Gastroesophageal sphincter (tissue), 4 donors: ENCODE measurements at regions not wholly inside any gene's neighbourhood (a gene's known extent, or its start where the extent isn't known, plus 50 kb on each side); places are given as distances from the start of the nearest gene placed in this dataset.

Source experiments
- ATAC-seq: fragments of 150-250 bp; one replicate; pipeline ENCODE4 v1.9.1; 2016; ENCODE audit warnings: mild to moderate bottlenecking, moderate library complexity
- H3K27ac ChIP-seq, 4 donors: fragments of 200-600 bp; sonication (generic) in 3 of 4; 1 replicate in 3 of 4; 2 replicates in 1 of 4; pipeline ENCODE4 v1.5.1; 2016 to 2019
- H3K27me3 ChIP-seq: fragments of 200-600 bp; sonication (generic); one replicate; pipeline ENCODE4 v1.5.1; 2019
- H3K36me3 ChIP-seq, 2 donors: fragments of 200-600 bp; sonication (generic); one replicate each; pipeline ENCODE4 v1.5.1; 2019; ENCODE audit warnings: control low read depth in 1 of 2
- H3K4me1 ChIP-seq, 3 donors: fragments of 200-600 bp; sonication (generic); 1 replicate in 2 of 3; 2 replicates in 1 of 3; pipeline ENCODE4 v1.5.1; 2016 to 2019; ENCODE audit warnings: control low read depth in 2 of 3
- H3K4me3 ChIP-seq, 2 donors: fragments of 200-600 bp; sonication (generic); one replicate each; pipeline ENCODE4 v1.5.1; 2019; ENCODE audit warnings: mild to moderate bottlenecking in 1 of 2, moderate library complexity in 1 of 2
- H3K9me3 ChIP-seq, 3 donors: fragments of 200-600 bp; sonication (generic); one replicate each; pipeline ENCODE4 v1.5.1; 2017 to 2019; ENCODE audit warnings: control low read depth in 2 of 3
- CTCF ChIP-seq, 4 experiments: fragments of 200-600 bp in 2 of 4; fragments of 450-650 bp in 2 of 4; sonication (generic) in 1 of 4; IDR thresholded peaks; one replicate each; pipeline ENCODE4 v1.5.1; 2017 to 2019; ENCODE audit warnings: antibody characterized with exemption in 4 of 4, mild to moderate bottlenecking in 2 of 4, moderate library complexity in 2 of 4
- EP300 ChIP-seq: sonication (generic); formaldehyde crosslinking; IDR thresholded peaks from one replicate; pipeline ENCODE4 v1.6.1; 2017; ENCODE audit warnings: antibody characterized with exemption, mild to moderate bottlenecking
- POLR2A ChIP-seq, 2 donors: fragments of 450-650 bp; IDR thresholded peaks; one replicate each; pipeline ENCODE4 v1.6.1; 2017; ENCODE audit warnings: antibody characterized with exemption in 2 of 2, mild to moderate bottlenecking in 2 of 2, moderate library complexity in 1 of 2
- POLR2AphosphoS5 ChIP-seq: sonication (generic); formaldehyde crosslinking; IDR thresholded peaks from one replicate; pipeline ENCODE4 v1.6.1; 2017; ENCODE audit warnings: antibody characterized with exemption
- WGBS, 2 donors: methylation state at CpG; one replicate each; pipeline ENCODE4 v1.1.5; 2018; ENCODE audit warnings: low coverage in 1 of 2; 5-methylcytosine and 5-hydroxymethylcytosine counted together

GRCh38 chr1:34668063-34668462 is 86.8 kb upstream of the GJB5 start:
- H3K27me3 ChIP-seq = peaks cover 20% of the 10 kb centered on the region
- no peak for ATAC-seq
- no peaks in the 10 kb centered on the region for H3K36me3 ChIP-seq
- no peaks in the 10 kb centered on the region for H3K4me1 ChIP-seq
- H3K27ac ChIP-seq = no peak overlapping the region
- H3K9me3 ChIP-seq = peaks cover 0 to 14% (median 0%) of the 10 kb centered on the region in 3 donors
- no peak overlapping the region for H3K4me3 ChIP-seq
- TF ChIP-seq POLR2A (IDR thresholded peaks at IDR 0.05) (no peak), EP300 (no peak), CTCF (IDR thresholded peaks at IDR 0.05) (no peak), POLR2AphosphoS5 (no peak)
- 72 to 79% methylated on average over 3 of the region's 3 CpGs for WGBS, 2 donors

- Histone ChIP-seq H3K36me3 (no peaks in the 10 kb centered on the region), H3K27me3 (peaks cover 20% of the 10 kb centered on the region), H3K9me3 (peaks cover 0 to 14% (median 0%) of the 10 kb centered on the region in 3 donors), H3K27ac (no peak overlapping the region), H3K4me1 (no peaks in the 10 kb centered on the region), H3K4me3 (no peak overlapping the region)
- 67 to 100% methylated on average over 1 to 2 of the region's 7 CpGs for WGBS, 2 donors
- no peak for ATAC-seq
- TF ChIP-seq CTCF (IDR thresholded peaks at IDR 0.05) (no peak), POLR2A (IDR thresholded peaks at IDR 0.05) (no peak), EP300 (no peak), POLR2AphosphoS5 (no peak)
Measured at GRCh38 chr1:34670982-34671381, 83.9 kb upstream of the GJB5 start.

GRCh38 chr1:34671887-34672286 is 83.0 kb upstream of the GJB5 start:
- Histone ChIP-seq H3K36me3 (no peaks in the 10 kb centered on the region), H3K27ac (no peak overlapping the region), H3K9me3 (peaks cover 0 to 14% (median 0%) of the 10 kb centered on the region in 3 donors), H3K4me1 (no peaks in the 10 kb centered on the region), H3K27me3 (peaks cover 18% of the 10 kb centered on the region), H3K4me3 (no peak overlapping the region)
- TF ChIP-seq CTCF (IDR thresholded peaks at IDR 0.05) = no peak
- TF ChIP-seq POLR2A (IDR thresholded peaks at IDR 0.05) = no peak
- TF ChIP-seq POLR2AphosphoS5 = no peak
- no peak for TF ChIP-seq EP300
- no peak for ATAC-seq

DNA sequence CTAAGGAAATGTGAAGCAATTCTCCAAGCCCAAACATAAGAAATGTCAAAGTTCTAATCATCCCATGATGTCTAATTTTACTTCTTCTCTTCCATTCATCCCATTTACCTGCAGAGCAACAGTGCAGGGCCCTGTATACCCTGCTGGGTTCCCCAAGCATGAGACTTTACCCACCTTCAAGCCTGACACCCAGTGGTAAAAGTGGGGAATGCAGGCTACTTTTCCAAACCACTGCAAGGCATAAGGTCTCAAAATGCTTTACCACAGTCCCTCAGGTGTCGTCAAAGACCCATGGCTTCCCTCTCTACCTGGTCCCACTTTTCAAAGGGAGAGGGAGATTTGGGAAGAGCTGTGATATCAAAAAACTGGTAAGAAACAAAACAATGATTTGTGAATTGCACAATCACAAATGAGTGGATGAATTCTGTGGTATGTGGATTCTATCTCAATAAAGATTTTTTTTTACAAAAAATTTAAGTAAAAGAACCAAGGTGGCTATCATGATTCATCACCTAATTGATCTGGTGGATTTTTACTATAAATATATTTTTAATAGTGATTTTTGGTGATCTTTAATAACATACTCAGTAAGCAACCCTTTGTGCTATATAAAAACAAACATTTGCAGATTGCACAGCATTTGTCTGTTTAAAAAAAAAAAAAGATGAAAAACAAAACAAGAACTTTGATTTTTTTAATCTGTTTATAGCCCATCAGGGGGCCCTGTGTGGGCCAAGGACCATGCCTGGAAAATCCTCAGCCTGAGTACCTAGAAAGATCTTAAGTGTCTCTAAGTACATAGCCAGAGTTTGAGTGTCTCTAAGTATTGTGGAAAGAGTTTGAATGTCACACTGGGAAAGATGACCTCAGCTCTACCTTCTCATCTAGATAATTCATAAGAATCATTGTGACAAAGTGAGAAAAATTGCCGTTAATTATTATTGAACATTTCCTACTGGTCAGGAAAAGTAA is 73.1 kb upstream of the GJB5 start:
- Histone ChIP-seq H3K27ac (no peak overlapping the region), H3K4me1 (no peaks in the 10 kb centered on the region), H3K36me3 (no peaks in the 10 kb centered on the region), H3K9me3 (no peaks in the 10 kb centered on the region), H3K27me3 (peaks cover 45% of the 10 kb centered on the region), H3K4me3 (no peak overlapping the region)
- no peak for ATAC-seq
- 48 to 100% methylated on average over 1 to 2 of the region's 2 CpGs for WGBS, 2 donors
- TF ChIP-seq CTCF (IDR thresholded peaks at IDR 0.05) = peak; percentile 45 to 70 (median 54)
- TF ChIP-seq POLR2A (IDR thresholded peaks at IDR 0.05) = no peak
